Stimulated activated naive CD8-positive, alpha-beta T cell treated with anti-CD3 and anti-CD28 coated beads, Interleukin-15, Interleukin-2, amounts not matched to agents 100 ng/mL and 50 ng/mL, for 24 hours (primary cell): ENCODE measurements at regions not wholly inside any gene's neighbourhood (a gene's known extent, or its start where the extent isn't known, plus 50 kb on each side); places are given as distances from the start of the nearest gene placed in this dataset.

ENCODE experiments used
- H3K27ac Mint-ChIP-seq: one replicate; pipeline ENCODE4 v1.8.0; 2021; ENCODE audit warnings: mild to moderate bottlenecking, mixed read lengths
- H3K27me3 Mint-ChIP-seq: one replicate; pipeline ENCODE4 v1.8.0; 2021; ENCODE audit warnings: mixed read lengths
- H3K36me3 Mint-ChIP-seq: one replicate; pipeline ENCODE4 v1.8.0; 2021; ENCODE audit warnings: low read depth, mixed read lengths
- H3K4me1 Mint-ChIP-seq: one replicate; pipeline ENCODE4 v1.8.0; 2021; ENCODE audit warnings: low read depth, mixed read lengths
- H3K4me3 Mint-ChIP-seq: one replicate; pipeline ENCODE4 v1.8.0; 2021; ENCODE audit warnings: mild to moderate bottlenecking, mixed read lengths
- H3K9me3 Mint-ChIP-seq: one replicate; pipeline ENCODE4 v1.8.0; 2021; ENCODE audit warnings: mixed read lengths

DNA sequence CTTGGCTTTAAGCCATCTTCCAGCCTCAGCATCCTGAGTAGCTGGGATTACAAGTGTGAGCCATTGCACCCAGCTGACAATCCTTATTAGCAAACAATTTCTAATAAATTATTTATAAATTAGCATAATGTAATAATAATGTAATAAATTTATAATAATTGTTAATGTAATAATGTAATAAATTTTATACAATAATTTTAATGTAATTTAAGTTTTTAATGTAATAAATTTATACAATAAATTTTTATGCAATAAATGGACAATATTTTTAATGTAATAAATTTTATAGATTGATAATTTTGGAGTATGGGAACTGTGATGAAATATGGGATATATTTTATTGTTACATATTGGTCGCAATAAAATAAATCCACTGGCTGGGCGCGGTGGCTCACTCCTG lies 1457.5 kb downstream of the KCNT2 start:
- Mint-ChIP-seq H3K4me1 (no peaks in the 10 kb centered on the region), H3K27me3 (no peaks in the 10 kb centered on the region), H3K4me3 (no peak overlapping the region), H3K27ac (no peak overlapping the region), H3K9me3 (no peaks in the 10 kb centered on the region), H3K36me3 (no peaks in the 10 kb centered on the region)

DNA sequence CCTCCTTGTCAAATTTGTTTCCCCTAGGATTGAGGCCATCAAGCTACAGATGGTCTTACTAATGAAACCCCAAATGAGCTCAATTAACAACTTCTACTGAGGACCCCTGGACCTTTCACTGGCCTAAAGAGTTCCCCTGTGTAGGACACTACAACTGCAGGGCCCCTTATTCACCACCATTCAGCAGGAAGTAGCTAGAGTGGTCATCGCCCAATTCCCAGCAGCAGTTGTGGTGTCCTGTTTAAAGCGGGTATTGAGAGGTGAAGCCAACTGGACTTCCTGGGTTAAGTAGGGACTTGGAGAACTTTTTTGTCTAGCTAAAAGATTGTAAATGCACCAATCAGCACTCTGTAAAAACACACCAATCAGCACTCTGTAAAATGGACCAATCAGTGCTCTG lies 1466.9 kb downstream of the KCNT2 start:
- no peaks in the 10 kb centered on the region for H3K4me1 Mint-ChIP-seq
- no peak overlapping the region for H3K4me3 Mint-ChIP-seq
- no peaks in the 10 kb centered on the region for H3K27me3 Mint-ChIP-seq
- H3K27ac Mint-ChIP-seq: no peak overlapping the region
- peaks cover 9% of the 10 kb centered on the region for H3K9me3 Mint-ChIP-seq
- H3K36me3 Mint-ChIP-seq: no peaks in the 10 kb centered on the region

DNA sequence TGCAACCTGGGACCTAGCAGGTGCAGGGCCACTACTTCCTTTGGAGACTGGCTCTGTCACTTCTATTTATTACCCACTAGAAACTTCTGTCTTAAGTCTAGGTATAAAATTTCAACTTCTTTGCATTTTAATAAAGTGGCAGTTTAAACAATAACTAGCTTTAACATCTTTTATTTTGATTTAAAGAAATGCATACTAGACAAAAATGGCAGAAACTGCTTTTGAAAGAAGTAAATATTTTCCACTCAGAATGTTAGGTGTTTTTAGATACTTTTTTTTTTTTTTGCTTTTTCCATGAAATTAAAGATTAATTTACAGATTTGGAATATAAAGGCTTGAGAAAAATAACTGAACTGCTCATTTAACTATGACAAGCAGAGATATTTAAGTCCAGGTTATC lies 1477.6 kb downstream of the KCNT2 start:
- no peaks in the 10 kb centered on the region for H3K36me3 Mint-ChIP-seq
- H3K27ac Mint-ChIP-seq: no peak overlapping the region
- H3K27me3 Mint-ChIP-seq: no peaks in the 10 kb centered on the region
- H3K9me3 Mint-ChIP-seq: peaks cover 4% of the 10 kb centered on the region
- no peak overlapping the region for H3K4me3 Mint-ChIP-seq
- H3K4me1 Mint-ChIP-seq: no peaks in the 10 kb centered on the region

DNA sequence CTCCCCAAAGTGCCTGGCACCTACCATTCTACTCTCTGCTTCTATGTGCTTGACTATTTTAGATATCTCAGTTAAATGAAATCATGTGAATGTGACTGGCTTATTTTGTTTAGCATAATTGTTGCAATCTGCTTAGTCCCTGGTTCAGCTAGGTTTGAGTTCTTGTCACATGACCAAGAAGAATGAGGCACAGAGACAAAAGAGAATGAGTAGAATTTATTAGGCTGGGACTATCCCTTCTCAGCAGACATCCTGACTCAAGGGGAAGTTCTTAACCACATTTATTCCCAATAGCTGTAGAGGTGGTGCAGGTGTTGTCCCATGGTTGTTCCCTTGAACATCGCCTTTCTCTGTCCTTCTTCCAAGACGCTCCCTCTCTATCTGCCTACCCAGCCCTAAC lies 1485.7 kb downstream of the KCNT2 start:
- Mint-ChIP-seq H3K27me3 (no peaks in the 10 kb centered on the region), H3K4me1 (no peaks in the 10 kb centered on the region), H3K27ac (no peak overlapping the region), H3K36me3 (no peaks in the 10 kb centered on the region), H3K9me3 (peaks cover 4% of the 10 kb centered on the region), H3K4me3 (no peak overlapping the region)

DNA sequence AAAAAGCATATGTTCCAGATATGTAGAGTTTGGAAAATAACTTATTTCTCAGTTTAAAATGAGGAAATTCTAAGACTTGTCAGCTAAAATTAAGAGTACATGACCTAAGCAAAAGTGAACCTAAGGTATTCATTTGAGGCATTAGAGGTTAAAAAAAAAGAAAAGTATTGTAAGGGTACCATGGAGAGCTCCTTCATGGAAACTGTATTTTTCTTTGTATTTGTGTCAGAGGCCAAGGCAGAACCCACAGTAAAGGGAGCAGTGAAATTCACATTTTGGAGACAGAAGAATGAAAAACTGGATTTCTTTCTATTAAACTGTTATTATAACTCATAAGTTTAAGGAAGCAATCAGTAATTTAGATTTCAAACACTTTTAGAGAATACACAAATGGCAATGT lies 1494.8 kb downstream of the KCNT2 start:
- no peaks in the 10 kb centered on the region for H3K27me3 Mint-ChIP-seq
- H3K36me3 Mint-ChIP-seq: no peaks in the 10 kb centered on the region
- H3K4me3 Mint-ChIP-seq: no peak overlapping the region
- no peak overlapping the region for H3K27ac Mint-ChIP-seq
- H3K4me1 Mint-ChIP-seq: no peaks in the 10 kb centered on the region
- H3K9me3 Mint-ChIP-seq: no peaks in the 10 kb centered on the region

DNA sequence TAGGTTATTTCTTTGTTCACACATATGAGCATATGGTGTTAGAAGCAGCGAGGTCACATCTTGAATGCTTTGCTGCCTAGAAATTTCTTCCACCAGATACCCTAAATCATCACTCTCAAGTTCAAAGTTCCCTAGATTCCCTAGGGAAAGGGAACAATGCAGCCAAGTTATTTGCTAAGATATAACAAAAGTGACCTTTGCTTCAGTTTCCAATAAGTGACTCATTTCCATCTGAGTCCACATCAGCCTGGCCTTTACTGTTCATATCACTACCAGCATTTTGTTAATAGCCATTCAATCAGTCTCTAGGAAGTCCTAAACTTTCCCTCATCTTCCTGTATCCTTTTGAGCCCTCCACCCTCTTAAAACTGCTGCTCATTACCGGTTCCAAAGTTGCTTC lies 1502.5 kb downstream of the KCNT2 start:
- Mint-ChIP-seq H3K27ac (no peak overlapping the region), H3K4me3 (no peak overlapping the region), H3K36me3 (no peaks in the 10 kb centered on the region), H3K9me3 (peaks cover 5% of the 10 kb centered on the region), H3K27me3 (no peaks in the 10 kb centered on the region), H3K4me1 (no peaks in the 10 kb centered on the region)

DNA sequence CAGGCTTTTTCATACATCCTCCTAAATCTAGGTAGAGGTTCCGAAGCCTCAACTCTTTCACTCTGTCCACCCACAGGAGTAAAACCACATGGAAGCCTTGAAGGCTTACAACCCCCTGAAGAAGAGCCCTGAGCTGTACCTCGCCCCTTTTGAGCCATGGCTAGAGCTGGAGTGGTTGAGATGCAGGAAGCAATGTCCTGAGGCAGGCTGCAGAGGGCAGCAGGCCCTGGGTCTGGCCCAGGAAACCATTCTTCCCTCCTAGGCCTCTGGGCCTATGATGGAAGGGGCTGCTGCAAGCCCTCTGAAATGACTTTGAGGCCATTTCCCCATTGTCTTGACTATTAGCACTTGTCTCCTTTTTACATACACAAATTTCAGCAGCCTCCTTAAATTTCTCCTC lies 1503.0 kb downstream of the KCNT2 start:
- Mint-ChIP-seq H3K27ac (no peak overlapping the region), H3K4me1 (no peaks in the 10 kb centered on the region)

DNA sequence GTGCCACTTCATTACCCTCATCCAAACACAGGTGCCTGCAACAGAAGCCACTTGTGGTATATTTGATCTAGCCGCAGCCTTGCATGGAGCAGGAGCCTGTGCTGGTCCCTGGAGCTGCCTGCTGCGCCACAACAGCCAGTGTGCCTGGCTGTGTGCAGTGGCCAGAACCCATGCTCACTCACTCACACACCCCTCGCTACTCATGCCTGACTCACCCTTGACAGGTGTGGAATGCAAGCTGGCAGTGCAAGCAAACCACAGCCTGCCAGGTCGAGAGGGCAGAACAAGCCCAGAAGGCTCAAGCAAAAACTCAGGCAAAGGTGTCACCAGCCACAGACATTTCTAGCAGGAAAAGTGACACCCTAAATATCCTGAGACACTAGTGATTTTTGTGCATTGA lies 1510.9 kb downstream of the KCNT2 start:
- Mint-ChIP-seq H3K27ac (no peak overlapping the region), H3K9me3 (no peaks in the 10 kb centered on the region), H3K4me1 (no peaks in the 10 kb centered on the region), H3K36me3 (no peaks in the 10 kb centered on the region), H3K4me3 (no peak overlapping the region), H3K27me3 (no peaks in the 10 kb centered on the region)

More for the DNA sequence above, 1503.0 kb downstream of the KCNT2 start:
- Mint-ChIP-seq H3K4me3 (no peak overlapping the region), H3K36me3 (no peaks in the 10 kb centered on the region), H3K27me3 (no peaks in the 10 kb centered on the region), H3K9me3 (peaks cover 5% of the 10 kb centered on the region)

DNA sequence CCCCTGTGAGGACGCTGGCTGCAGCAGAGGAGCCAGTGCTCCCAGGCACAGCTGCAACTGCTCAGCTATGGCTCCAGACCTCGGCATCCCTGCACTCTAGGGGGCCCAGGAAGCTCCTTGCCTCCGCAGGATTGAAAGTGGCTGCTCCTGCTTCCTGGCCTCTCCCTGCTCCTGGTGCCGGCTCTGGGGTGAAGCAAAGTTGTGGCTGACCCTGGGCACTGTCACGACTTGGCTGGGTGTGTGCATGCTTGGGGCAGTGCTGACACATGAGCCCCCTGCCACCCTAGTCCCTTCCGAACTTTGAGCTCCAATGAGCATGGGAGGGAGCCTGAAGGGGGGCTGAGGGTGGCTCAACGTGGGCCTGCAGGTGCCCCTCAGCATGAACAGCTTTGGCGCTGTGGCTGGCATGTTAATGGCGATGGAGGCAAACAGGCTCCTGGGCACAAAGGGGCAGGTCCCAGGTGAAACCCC lies 1512.2 kb downstream of the KCNT2 start:
- Mint-ChIP-seq H3K27ac (no peak overlapping the region), H3K4me3 (no peak overlapping the region), H3K36me3 (no peaks in the 10 kb centered on the region), H3K4me1 (no peaks in the 10 kb centered on the region), H3K9me3 (no peaks in the 10 kb centered on the region), H3K27me3 (no peaks in the 10 kb centered on the region)

DNA sequence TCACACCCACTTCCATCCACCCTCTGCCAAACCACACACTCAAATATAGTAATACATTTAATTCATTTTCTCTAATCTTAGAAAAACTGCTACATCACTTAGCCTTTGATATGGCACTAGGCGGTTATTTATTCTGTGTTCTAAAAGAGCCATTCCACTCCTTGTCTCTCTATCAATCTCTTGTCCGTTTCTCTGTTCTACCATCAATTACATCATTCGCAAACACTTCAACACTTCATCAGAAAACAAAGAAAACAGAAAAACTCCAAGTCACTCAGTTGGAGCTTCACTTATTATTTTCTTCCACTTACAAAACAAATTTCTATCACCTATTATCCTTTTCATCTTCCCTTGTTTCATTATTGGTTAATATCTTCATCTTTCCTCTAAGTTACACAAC lies 1523.0 kb downstream of the KCNT2 start:
- no peaks in the 10 kb centered on the region for H3K36me3 Mint-ChIP-seq
- no peaks in the 10 kb centered on the region for H3K27me3 Mint-ChIP-seq
- no peaks in the 10 kb centered on the region for H3K4me1 Mint-ChIP-seq
- no peak overlapping the region for H3K27ac Mint-ChIP-seq
- H3K4me3 Mint-ChIP-seq: no peak overlapping the region
- no peaks in the 10 kb centered on the region for H3K9me3 Mint-ChIP-seq

DNA sequence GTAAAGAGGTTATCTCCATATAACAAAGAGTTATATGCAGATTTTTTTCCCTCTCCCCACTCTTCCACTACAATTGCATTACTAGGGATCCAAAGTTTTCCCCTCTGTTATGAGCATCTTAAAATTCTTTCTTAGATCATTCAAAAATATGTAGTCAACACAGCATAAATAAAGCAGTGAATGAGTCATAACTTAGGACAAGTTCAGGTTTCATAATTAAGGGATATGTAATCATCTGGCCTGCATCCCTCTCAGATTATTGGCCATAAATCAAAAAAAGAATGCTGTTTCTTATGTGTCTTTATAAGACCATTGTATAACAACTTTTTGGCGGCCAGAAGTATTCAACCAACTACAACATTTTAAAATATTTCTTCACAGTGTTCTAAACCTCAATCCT lies 1526.1 kb downstream of the KCNT2 start:
- Mint-ChIP-seq H3K27ac (no peak overlapping the region), H3K36me3 (no peaks in the 10 kb centered on the region), H3K9me3 (no peaks in the 10 kb centered on the region), H3K27me3 (no peaks in the 10 kb centered on the region), H3K4me1 (no peaks in the 10 kb centered on the region), H3K4me3 (no peak overlapping the region)

DNA sequence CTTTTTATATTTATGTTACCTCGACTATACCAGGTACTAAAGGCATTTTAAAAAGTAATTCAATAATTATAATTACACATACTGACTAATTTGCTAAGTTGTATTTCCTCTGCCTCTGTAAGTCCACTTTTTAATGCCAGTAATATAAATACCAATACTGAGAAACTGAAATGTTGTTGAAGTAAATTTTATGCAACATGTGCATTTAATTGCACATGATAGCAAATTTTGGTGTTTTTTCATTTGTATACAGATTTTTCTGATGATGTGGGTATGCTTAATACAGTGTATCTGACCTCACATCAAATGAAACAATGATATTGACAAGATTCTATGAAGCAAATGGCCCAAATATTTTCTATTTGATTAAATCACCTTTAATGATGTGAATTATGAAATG lies 1531.6 kb downstream of the KCNT2 start:
- Mint-ChIP-seq H3K4me3 (no peak overlapping the region), H3K4me1 (no peaks in the 10 kb centered on the region), H3K36me3 (no peaks in the 10 kb centered on the region), H3K27me3 (no peaks in the 10 kb centered on the region), H3K27ac (no peak overlapping the region), H3K9me3 (no peaks in the 10 kb centered on the region)

DNA sequence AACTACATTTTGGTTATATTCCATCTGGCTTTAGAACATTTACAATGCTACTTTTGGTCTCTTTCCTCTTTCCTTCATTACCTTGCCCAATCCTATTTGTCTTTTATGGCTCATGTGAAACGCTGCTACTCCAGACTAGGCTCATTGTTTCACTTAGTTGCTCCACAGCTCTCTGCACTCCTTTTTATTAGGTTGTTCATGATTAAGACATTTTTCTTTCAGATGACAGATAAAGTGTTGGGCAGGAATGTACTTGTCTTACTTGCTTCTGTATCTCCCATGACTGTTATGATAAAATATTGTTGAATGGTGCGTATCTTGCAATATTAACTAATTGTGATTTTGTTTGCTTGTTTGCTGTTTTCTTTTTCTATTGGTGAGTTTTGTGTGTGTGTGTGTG lies 1532.3 kb downstream of the KCNT2 start:
- Mint-ChIP-seq H3K9me3 (no peaks in the 10 kb centered on the region), H3K27ac (no peak overlapping the region), H3K4me1 (no peaks in the 10 kb centered on the region), H3K4me3 (no peak overlapping the region), H3K27me3 (no peaks in the 10 kb centered on the region), H3K36me3 (no peaks in the 10 kb centered on the region)

DNA sequence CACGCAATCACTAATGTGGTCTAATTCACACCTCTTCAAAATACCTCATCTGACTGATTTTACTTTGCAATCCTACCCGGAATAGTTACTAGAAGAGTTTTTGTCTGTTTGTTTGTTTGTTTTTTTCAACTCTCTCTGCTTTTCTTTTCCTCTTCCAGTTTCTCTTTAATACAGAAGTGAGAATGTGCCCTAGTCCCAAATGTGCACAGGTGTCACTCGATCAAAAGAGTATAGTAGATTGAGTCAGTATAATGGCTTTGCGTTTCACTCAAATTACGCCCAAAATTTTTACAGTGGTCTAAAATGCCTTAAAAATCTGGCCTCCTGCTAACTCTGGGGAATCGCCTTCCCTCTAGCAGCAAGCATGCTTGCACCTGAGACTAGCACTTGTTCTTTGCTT lies 1536.8 kb downstream of the KCNT2 start:
- Mint-ChIP-seq H3K36me3 (no peaks in the 10 kb centered on the region), H3K27me3 (no peaks in the 10 kb centered on the region), H3K4me1 (no peaks in the 10 kb centered on the region), H3K27ac (no peak overlapping the region), H3K9me3 (no peaks in the 10 kb centered on the region), H3K4me3 (no peak overlapping the region)

DNA sequence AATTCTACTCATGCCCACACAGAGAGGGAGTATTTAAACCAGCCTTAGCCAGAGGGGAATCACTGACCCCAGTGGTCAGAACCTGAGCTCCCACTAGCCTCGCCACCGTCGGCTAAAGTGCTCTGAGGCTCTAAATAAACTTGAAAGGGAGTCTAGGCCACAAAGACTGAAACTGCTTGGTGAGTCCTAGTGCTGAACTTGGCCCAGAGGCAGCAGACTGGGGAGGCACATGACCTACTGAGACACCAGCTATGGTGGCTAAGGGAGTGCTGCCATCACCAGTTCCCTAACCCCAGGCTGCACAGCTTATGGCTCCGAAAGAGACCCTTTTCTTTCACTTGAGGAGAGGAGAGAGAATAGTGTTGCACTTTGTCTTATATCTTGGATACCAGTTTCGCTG lies 1542.8 kb downstream of the KCNT2 start:
- Mint-ChIP-seq H3K9me3 (peaks cover 6% of the 10 kb centered on the region), H3K4me3 (no peak overlapping the region), H3K4me1 (no peaks in the 10 kb centered on the region)

DNA sequence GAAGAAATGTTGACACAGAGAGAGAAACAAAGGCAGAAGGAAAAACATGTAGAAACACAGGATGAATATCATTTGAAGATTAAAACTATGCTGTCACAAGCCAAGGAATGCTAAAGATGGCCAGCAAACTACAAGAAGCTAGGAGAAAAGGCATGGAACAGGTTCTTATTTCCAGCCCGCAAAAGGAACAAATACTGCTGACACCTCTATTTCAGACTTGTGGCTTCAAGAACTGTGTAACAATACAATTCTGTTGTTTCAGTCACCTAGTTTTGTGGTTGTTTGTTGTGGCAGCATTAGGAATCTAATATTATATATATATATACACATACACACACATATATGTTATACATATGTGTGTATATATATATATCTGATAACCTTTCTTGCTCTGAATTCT lies 1543.9 kb downstream of the KCNT2 start:
- Mint-ChIP-seq H3K9me3 (peaks cover 6% of the 10 kb centered on the region), H3K4me1 (no peaks in the 10 kb centered on the region), H3K27ac (no peak overlapping the region), H3K4me3 (no peak overlapping the region), H3K27me3 (no peaks in the 10 kb centered on the region), H3K36me3 (no peaks in the 10 kb centered on the region)

More for the DNA sequence above, 1542.8 kb downstream of the KCNT2 start:
- H3K27ac Mint-ChIP-seq: no peak overlapping the region
- H3K36me3 Mint-ChIP-seq: no peaks in the 10 kb centered on the region
- no peaks in the 10 kb centered on the region for H3K27me3 Mint-ChIP-seq
